ENCODE measurements at regions not wholly inside any gene's neighbourhood (a gene's known extent, or its start where the extent isn't known, plus 50 kb on each side); places are given as distances from the start of the nearest gene placed in this dataset.

GRCh38 chr10:111425459-111425858, 348.6 kb downstream of the ADRA2A start:
- Histone ChIP-seq H3K27ac (ENCODE audit: insufficient read length, low read depth, low read length) (no peak overlapping the region), H4K91ac (ENCODE audit: insufficient read length, low read depth, low read length) (no peak overlapping the region), H3K79me2 (ENCODE audit: insufficient read depth, low read length) (no peaks in the 10 kb centered on the region), H3K14ac (ENCODE audit: insufficient read depth, low read length) (no peak overlapping the region), H3K9me3 (ENCODE audit: control insufficient read depth, low read depth, low read length) (no peaks in the 10 kb centered on the region), H3T11ph (ENCODE audit: low read length) (no peak overlapping the region), H4K20me1 (ENCODE audit: control insufficient read depth, insufficient read depth, insufficient read length) (no peaks in the 10 kb centered on the region), H2AFZ (ENCODE audit: low read length) (no peak overlapping the region), H2BK15ac (ENCODE audit: low read depth, low read length) (no peak overlapping the region), H3K9ac (ENCODE audit: extremely low read depth, insufficient read length, low read length) (no peak overlapping the region), H3K79me1 (ENCODE audit: insufficient read depth, low read depth, low read length, poor library complexity, severe bottlenecking) (no peaks in the 10 kb centered on the region), H3K27me3 (ENCODE audit: insufficient read depth, low read length) (no peaks in the 10 kb centered on the region), H2BK120ac (ENCODE audit: low read depth, low read length, poor library complexity, severe bottlenecking) (no peak overlapping the region), H2AK5ac (ENCODE audit: insufficient read length, low read length) (no peak overlapping the region), H3K4me1 (ENCODE audit: insufficient read depth, low read length) (no peaks in the 10 kb centered on the region), H3K56ac (ENCODE audit: insufficient read length, low read depth, low read length) (no peak overlapping the region), H2BK20ac (ENCODE audit: low read depth, low read length, poor library complexity, severe bottlenecking) (no peak overlapping the region), H3K4ac (ENCODE audit: low read depth, low read length) (no peak overlapping the region), H3K18ac (ENCODE audit: insufficient read length, low read depth, low read length) (no peak overlapping the region), H3K23ac (ENCODE audit: insufficient read length, low read depth, low read length) (no peak overlapping the region), H2BK5ac (ENCODE audit: insufficient read length, low read length) (no peak overlapping the region), H4K5ac (ENCODE audit: insufficient read length, low read depth, low read length) (no peak overlapping the region), H3K23me2 (ENCODE audit: insufficient read length, low read depth, low read length, poor library complexity, severe bottlenecking) (no peaks in the 10 kb centered on the region), H4K8ac (replicated peaks; ENCODE audit: insufficient read length, low read depth, low read length) (no peak overlapping the region), H2BK12ac (ENCODE audit: insufficient read length, low read depth, low read length) (no peak overlapping the region), H3K4me2 (ENCODE audit: insufficient read depth, insufficient read length, low read length) (no peak overlapping the region)
- Mint-ChIP-seq H3K4me1 (no peaks in the 10 kb centered on the region), H3K36me3 (ENCODE audit: insufficient read depth in 1 of 3, low read depth in 3 of 3) (no peaks in the 10 kb centered on the region; a peak in 1 of 7 replicates), H3K27ac (no peak overlapping the region), H3K9me3 (no peaks in the 10 kb centered on the region), H3K4me3 (no peak overlapping the region), H3K27me3 (ENCODE audit: low read depth) (no peaks in the 10 kb centered on the region)
- TF ChIP-seq CTCF (conservative IDR thresholded peaks at IDR 0.05), result no peak
- WGBS (ENCODE audit: extremely low coverage, insufficient read length, low lambda C conversion rate), result no CpG with 5 or more reads among the region's 1 CpG
- DNase-seq, result no peak
